CD4-positive, alpha-beta memory T cell (primary cell): ENCODE measurements at regions not wholly inside any gene's neighbourhood (a gene's known extent, or its start where the extent isn't known, plus 50 kb on each side); places are given as distances from the start of the nearest gene placed in this dataset.
"Not testable (repeated sequence)": the region's sequence is repeated elsewhere in the genome, so short reads cannot be mapped to it uniquely, and the experiment has no call there.

Source experiments
- CTCF ChIA-PET: fragments of 350-600 bp; sonication (Branson Sonifier 250); formaldehyde crosslinking; loops from one replicate; lab custom pipeline; 2021; ENCODE audit warnings: inconsistent platforms; ENCODE audit not compliant: partially characterized antibody; lab: Charles Lee
- POLR2A ChIA-PET: fragments of 350-600 bp; sonication (Branson Sonifier 250); formaldehyde crosslinking; loops from one replicate; lab custom pipeline; 2021; ENCODE audit not compliant: partially characterized antibody; lab: Charles Lee
- DNase-seq, 5 donors: peaks; one replicate each; pipeline versions ENCODE4 v3.0.0 to v3.0.0-alpha.2; 2020 to 2022; ENCODE audit warnings: mixed read lengths in 1 of 5
- H3K27ac ChIP-seq: one replicate; pipeline ENCODE4 v1.7.0; 2013; ENCODE audit warnings: low read depth, low read length
- H3K27me3 ChIP-seq: 2 replicates; pipeline ENCODE4 v1.7.0; 2013; ENCODE audit warnings: mild to moderate bottlenecking, low read length, moderate library complexity; ENCODE audit not compliant: insufficient read depth
- H3K36me3 ChIP-seq: 2 replicates; pipeline ENCODE4 v1.7.0; 2013; ENCODE audit warnings: mild to moderate bottlenecking, low read length, moderate library complexity; ENCODE audit not compliant: insufficient read depth
- H3K4me1 ChIP-seq: 2 replicates; pipeline ENCODE4 v1.7.0; 2013; ENCODE audit warnings: mild to moderate bottlenecking, low read length, moderate library complexity; ENCODE audit not compliant: insufficient read depth
- H3K4me3 ChIP-seq, 2 donors: one replicate each; pipeline ENCODE4 v1.7.0; 2013; ENCODE audit warnings: low read length in 2 of 2, mild to moderate bottlenecking in 1 of 2
- H3K9me3 ChIP-seq, 2 donors: one replicate each; pipeline ENCODE4 v1.7.0; 2013; ENCODE audit warnings: low read length in 2 of 2, control low read depth in 1 of 2; ENCODE audit not compliant: control insufficient read depth in 1 of 2
- H3K27ac Mint-ChIP-seq, 7 donors: one replicate each; pipeline ENCODE4 v1.8.0; 2020 to 2021; ENCODE audit warnings: mixed read lengths in 7 of 7, mild to moderate bottlenecking in 6 of 7, inconsistent platforms in 3 of 7, moderate library complexity in 3 of 7
- H3K27me3 Mint-ChIP-seq, 2 donors: one replicate each; pipeline ENCODE4 v1.8.0; 2020 to 2021; ENCODE audit warnings: mixed read lengths in 2 of 2
- H3K36me3 Mint-ChIP-seq, 2 donors: one replicate each; pipeline ENCODE4 v1.8.0; 2020 to 2021; ENCODE audit warnings: mixed read lengths in 2 of 2, inconsistent platforms in 1 of 2, mild to moderate bottlenecking in 1 of 2
- H3K4me1 Mint-ChIP-seq, 4 donors: one replicate each; pipeline ENCODE4 v1.8.0; 2020 to 2021; ENCODE audit warnings: mixed read lengths in 4 of 4, mild to moderate bottlenecking in 1 of 4
- H3K4me3 Mint-ChIP-seq, 8 donors: one replicate each; pipeline ENCODE4 v1.8.0; 2020 to 2021; ENCODE audit warnings: mixed read lengths in 8 of 8, mild to moderate bottlenecking in 7 of 8, moderate library complexity in 6 of 8, inconsistent platforms in 3 of 8
- H3K9me3 Mint-ChIP-seq, 8 donors: one replicate each; pipeline ENCODE4 v1.8.0; 2020 to 2021; ENCODE audit warnings: mixed read lengths in 8 of 8, mild to moderate bottlenecking in 5 of 8, inconsistent platforms in 3 of 8, moderate library complexity in 1 of 8
- intact Hi-C: fragments of 100-400 bp; cut with micrococcal nuclease; formaldehyde crosslinking; loops from one replicate; pipeline ENCODE4 v1.15.1; 2023

GRCh38 chr10:10067644-10068043 is 950.0 kb upstream of the CELF2 start:
- no peaks in the 10 kb centered on the region for H3K36me3 ChIP-seq

DNA sequence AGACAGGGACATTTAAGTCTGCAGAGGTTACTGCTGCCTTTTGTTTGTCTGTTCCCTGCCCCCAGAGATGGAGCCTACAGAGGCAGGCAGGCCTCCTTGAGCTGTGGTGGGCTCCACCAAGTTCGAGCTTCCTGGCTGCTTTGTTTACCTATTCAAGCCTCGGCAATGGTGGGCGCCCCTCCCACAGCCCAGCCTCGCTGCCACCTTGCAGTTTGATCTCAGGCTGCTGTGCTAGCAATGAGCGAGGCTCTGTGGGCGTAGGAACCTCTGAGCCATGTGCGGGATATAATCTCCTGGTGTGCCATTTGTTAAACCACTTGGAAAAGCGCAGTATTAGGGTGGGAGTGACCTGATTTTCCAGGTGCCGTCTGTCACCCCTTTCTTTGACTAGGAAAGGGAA is 942.8 kb upstream of the CELF2 start:
- H3K27ac Mint-ChIP-seq, H3K27ac ChIP-seq, H3K4me3 Mint-ChIP-seq, H3K4me1 ChIP-seq, H3K4me1 Mint-ChIP-seq, POLR2A ChIA-PET, DNase-seq, H3K9me3 ChIP-seq, H3K4me3 ChIP-seq, H3K27me3 Mint-ChIP-seq, H3K36me3 ChIP-seq, H3K27me3 ChIP-seq, intact Hi-C loops, H3K36me3 Mint-ChIP-seq, CTCF ChIA-PET: not testable (repeated sequence)
- H3K9me3 Mint-ChIP-seq = peaks cover 0 to 16% (median 0%) of the 10 kb centered on the region in 8 donors

More at GRCh38 chr10:10067644-10068043, 950.0 kb upstream of the CELF2 start:
- no peaks in the 10 kb centered on the region for H3K36me3 Mint-ChIP-seq
- peaks cover 0 to 6% (median 0%) of the 10 kb centered on the region in 8 donors for H3K9me3 Mint-ChIP-seq
- POLR2A ChIA-PET = no interaction called here
- no peaks in the 10 kb centered on the region for H3K4me1 ChIP-seq
- intact Hi-C loops = no loop called here
- H3K27me3 ChIP-seq = no peaks in the 10 kb centered on the region
- no peak overlapping the region for H3K27ac Mint-ChIP-seq
- CTCF ChIA-PET = no interaction called here
- no peak overlapping the region for H3K4me3 ChIP-seq
- no peak for DNase-seq
- H3K4me1 Mint-ChIP-seq = no peaks in the 10 kb centered on the region
- no peak overlapping the region for H3K4me3 Mint-ChIP-seq
- H3K27ac ChIP-seq = no peak overlapping the region
- peaks cover 0 to 2% of the 10 kb centered on the region in 2 donors for H3K27me3 Mint-ChIP-seq
- no peaks in the 10 kb centered on the region for H3K9me3 ChIP-seq

DNA sequence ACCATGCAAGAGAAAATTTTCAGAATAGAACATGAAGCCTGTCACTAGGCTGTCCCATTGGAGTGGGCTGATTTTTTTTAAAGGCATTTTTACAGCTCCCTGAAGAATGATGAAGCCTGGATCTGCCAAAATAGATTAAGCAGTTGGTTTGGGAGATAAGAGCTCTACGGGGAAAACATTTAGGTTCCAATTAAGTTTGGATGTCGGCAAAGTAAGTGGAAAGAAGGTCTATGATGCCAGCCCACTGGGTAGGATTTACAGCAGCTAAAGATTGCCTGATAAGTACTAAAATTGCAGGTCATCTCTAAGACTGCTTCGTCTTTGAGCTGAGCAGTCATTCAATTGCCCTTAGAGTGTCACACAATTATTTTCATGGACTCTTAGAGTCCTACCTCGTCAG is 939.2 kb upstream of the CELF2 start:
- no peaks in the 10 kb centered on the region for H3K9me3 ChIP-seq
- Mint-ChIP-seq H3K27me3 (peaks cover 0 to 3% of the 10 kb centered on the region in 2 donors), H3K4me1 (no peaks in the 10 kb centered on the region), H3K36me3 (no peaks in the 10 kb centered on the region), H3K4me3 (no peak overlapping the region), H3K9me3 (peaks cover 0 to 10% (median 2%) of the 10 kb centered on the region in 8 donors), H3K27ac (no peak overlapping the region)
- no peaks in the 10 kb centered on the region for H3K27me3 ChIP-seq
- H3K4me3 ChIP-seq = no peak overlapping the region
- no peaks in the 10 kb centered on the region for H3K4me1 ChIP-seq
- no peak for DNase-seq
- no peaks in the 10 kb centered on the region for H3K36me3 ChIP-seq
- intact Hi-C loops = no loop called here
- POLR2A ChIA-PET = no interaction called here
- H3K27ac ChIP-seq = no peak overlapping the region
- CTCF ChIA-PET = no interaction called here

DNA sequence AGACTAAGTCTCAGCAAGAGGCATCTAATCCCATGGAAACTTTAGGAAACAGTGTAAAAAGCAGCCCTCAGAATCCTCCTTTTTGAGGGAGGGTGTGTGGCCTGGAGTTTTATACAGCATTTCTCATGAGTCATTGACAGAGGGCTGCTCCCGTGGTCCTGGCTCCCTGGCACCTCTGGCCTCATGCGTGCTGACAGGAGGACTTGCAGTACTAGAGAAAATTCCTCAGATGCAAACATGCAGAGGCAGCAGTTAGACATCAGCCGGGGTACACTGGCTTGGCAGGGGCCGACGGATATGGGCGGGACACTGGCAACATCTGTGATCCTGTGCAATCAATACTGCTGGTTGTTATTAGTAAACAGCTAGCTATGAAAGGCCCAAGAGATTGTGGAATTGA is 925.1 kb upstream of the CELF2 start:
- no peak overlapping the region for H3K4me3 Mint-ChIP-seq
- no peaks in the 10 kb centered on the region for H3K36me3 ChIP-seq
- H3K27ac ChIP-seq = no peak overlapping the region
- POLR2A ChIA-PET = no interaction called here
- no peaks in the 10 kb centered on the region for H3K36me3 Mint-ChIP-seq
- no peaks in the 10 kb centered on the region for H3K4me1 Mint-ChIP-seq
- H3K9me3 Mint-ChIP-seq = peaks cover 0 to 4% (median 0%) of the 10 kb centered on the region in 8 donors
- no peaks in the 10 kb centered on the region for H3K4me1 ChIP-seq
- H3K9me3 ChIP-seq = no peaks in the 10 kb centered on the region
- intact Hi-C loops = no loop called here
- no peak overlapping the region for H3K27ac Mint-ChIP-seq
- CTCF ChIA-PET = no interaction called here
- no peak overlapping the region for H3K4me3 ChIP-seq
- H3K27me3 ChIP-seq = no peaks in the 10 kb centered on the region
- no peak for DNase-seq
- H3K27me3 Mint-ChIP-seq = no peaks in the 10 kb centered on the region

DNA sequence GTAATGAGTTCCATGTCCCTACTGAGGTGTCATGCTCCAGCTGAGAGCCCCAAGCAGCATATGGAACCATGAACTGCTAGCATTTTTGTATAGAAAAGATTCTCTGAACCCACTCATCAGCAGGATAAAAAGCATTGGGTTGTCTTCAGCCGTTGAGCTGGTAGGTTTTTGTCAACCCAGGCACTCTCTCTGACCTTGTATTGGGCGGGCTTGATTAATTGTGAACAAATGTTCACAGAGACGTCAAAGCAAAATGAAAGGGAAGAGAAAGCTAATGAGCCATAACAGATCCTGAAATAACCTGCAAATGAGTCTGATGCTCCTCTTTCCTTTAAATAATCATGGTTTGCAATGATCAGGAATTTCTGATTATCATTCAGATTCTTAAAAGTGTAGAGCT is 924.7 kb upstream of the CELF2 start:
- Histone ChIP-seq H3K27ac (no peak overlapping the region), H3K36me3 (no peaks in the 10 kb centered on the region), H3K9me3 (no peaks in the 10 kb centered on the region), H3K4me1 (no peaks in the 10 kb centered on the region), H3K27me3 (no peaks in the 10 kb centered on the region), H3K4me3 (no peak overlapping the region)
- Mint-ChIP-seq H3K4me1 (no peaks in the 10 kb centered on the region), H3K36me3 (no peaks in the 10 kb centered on the region), H3K27ac (no peak overlapping the region), H3K9me3 (peaks cover 0 to 4% (median 0%) of the 10 kb centered on the region in 8 donors), H3K4me3 (no peak overlapping the region), H3K27me3 (no peaks in the 10 kb centered on the region)
- CTCF ChIA-PET = no interaction called here
- intact Hi-C loops = no loop called here
- POLR2A ChIA-PET = no interaction called here
- DNase-seq = no peak

- POLR2A ChIA-PET = no interaction called here
- no peak overlapping the region for H3K4me3 ChIP-seq
- no peak for DNase-seq
- no peaks in the 10 kb centered on the region for H3K4me1 Mint-ChIP-seq
- H3K4me3 Mint-ChIP-seq = no peak overlapping the region
- H3K36me3 ChIP-seq = no peaks in the 10 kb centered on the region
- peaks cover 0 to 11% (median 2%) of the 10 kb centered on the region in 8 donors for H3K9me3 Mint-ChIP-seq
- H3K36me3 Mint-ChIP-seq = no peaks in the 10 kb centered on the region
- no peaks in the 10 kb centered on the region for H3K27me3 ChIP-seq
- intact Hi-C loops = no loop called here
- no peak overlapping the region for H3K27ac ChIP-seq
- H3K9me3 ChIP-seq = no peaks in the 10 kb centered on the region
- H3K4me1 ChIP-seq = no peaks in the 10 kb centered on the region
- H3K27ac Mint-ChIP-seq = no peak overlapping the region
- CTCF ChIA-PET = no interaction called here
- H3K27me3 Mint-ChIP-seq = no peaks in the 10 kb centered on the region
These were observed 923.0 kb upstream of the CELF2 start for GRCh38 chr10:10094691-10095090.

GRCh38 chr10:10096296-10096695 is 921.4 kb upstream of the CELF2 start:
- POLR2A ChIA-PET = no interaction called here
- no peak overlapping the region for H3K4me3 ChIP-seq
- Mint-ChIP-seq H3K27ac (no peak overlapping the region), H3K27me3 (no peaks in the 10 kb centered on the region), H3K4me1 (no peaks in the 10 kb centered on the region), H3K36me3 (no peaks in the 10 kb centered on the region), H3K9me3 (peaks cover 0 to 17% (median 3%) of the 10 kb centered on the region in 8 donors), H3K4me3 (no peak overlapping the region)
- intact Hi-C loops = no loop called here
- H3K27ac ChIP-seq = no peak overlapping the region
- no peaks in the 10 kb centered on the region for H3K4me1 ChIP-seq
- H3K36me3 ChIP-seq = no peaks in the 10 kb centered on the region
- DNase-seq = no peak
- H3K9me3 ChIP-seq = no peaks in the 10 kb centered on the region
- CTCF ChIA-PET = no interaction called here
- no peaks in the 10 kb centered on the region for H3K27me3 ChIP-seq

DNA sequence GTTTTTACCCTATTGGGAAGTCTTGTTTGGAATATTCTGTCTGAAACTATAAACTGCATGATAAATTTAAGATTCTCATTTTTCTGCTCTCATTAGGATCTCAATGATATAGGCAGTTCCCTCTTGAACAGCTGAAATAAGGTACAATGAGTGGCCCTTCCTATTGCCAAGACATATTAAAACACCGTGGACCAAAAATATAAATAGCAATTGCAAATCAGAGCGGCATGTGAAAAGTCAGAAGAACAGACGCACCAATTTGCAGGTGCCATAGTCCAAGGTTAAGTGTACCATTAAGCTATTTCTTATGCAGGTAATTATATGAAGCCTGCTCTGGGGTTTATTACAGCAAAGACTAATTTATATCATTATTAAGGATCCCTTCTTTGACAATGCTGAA is 920.8 kb upstream of the CELF2 start:
- ChIA-PET CTCF (no interaction called here), POLR2A (no interaction called here)
- Histone ChIP-seq H3K4me1 (no peaks in the 10 kb centered on the region), H3K27ac (no peak overlapping the region), H3K36me3 (no peaks in the 10 kb centered on the region), H3K27me3 (no peaks in the 10 kb centered on the region), H3K9me3 (no peaks in the 10 kb centered on the region), H3K4me3 (no peak overlapping the region)
- peaks cover 0 to 17% (median 1%) of the 10 kb centered on the region in 8 donors for H3K9me3 Mint-ChIP-seq
- no peaks in the 10 kb centered on the region for H3K27me3 Mint-ChIP-seq
- intact Hi-C loops = no loop called here
- no peak for DNase-seq
- no peak overlapping the region for H3K27ac Mint-ChIP-seq
- no peaks in the 10 kb centered on the region for H3K4me1 Mint-ChIP-seq
- H3K4me3 Mint-ChIP-seq = no peak overlapping the region
- H3K36me3 Mint-ChIP-seq = no peaks in the 10 kb centered on the region
